Activated CD8-positive, alpha-beta memory T cell treated with anti-CD3 and anti-CD28 coated beads, Interleukin-2, amount 50 U/mL, for 48 hours (primary cell): ENCODE measurements at regions not wholly inside any gene's neighbourhood (a gene's known extent, or its start where the extent isn't known, plus 50 kb on each side); places are given as distances from the start of the nearest gene placed in this dataset.
"Not testable (repeated sequence)": the region's sequence is repeated elsewhere in the genome, so short reads cannot be mapped to it uniquely, and the experiment has no call there.

Experiments
- DNase-seq: peaks from one replicate; pipeline ENCODE4 v3.0.0-alpha.2; 2020

GRCh38 chr10:70967591-70968587 lies 79.5 kb upstream of the PCBD1 start:
- no peak for DNase-seq

DNA sequence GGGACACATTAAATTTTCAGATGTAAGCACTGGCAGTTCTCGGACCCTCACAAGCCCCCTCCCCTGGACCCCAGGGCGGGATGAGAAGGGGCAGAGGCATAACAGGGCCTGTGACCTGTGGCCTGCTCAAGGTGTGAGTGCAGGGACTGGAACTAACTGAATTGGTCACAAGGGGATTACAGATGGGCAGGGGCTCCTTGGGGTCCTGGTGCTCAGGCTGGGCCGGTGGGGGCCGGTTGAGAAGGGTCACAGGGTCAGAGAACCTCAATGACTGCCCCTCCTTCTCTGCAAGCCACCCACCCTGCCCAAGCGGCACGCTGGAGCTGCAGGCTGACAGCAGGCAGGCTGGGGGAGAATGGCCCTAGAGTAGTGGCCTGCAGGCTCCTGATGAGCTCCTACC lies 80.8 kb upstream of the PCBD1 start:
- no peak for DNase-seq

GRCh38 chr10:70970830-70971229 lies 82.5 kb upstream of the PCBD1 start:
- DNase-seq, result no peak

DNA sequence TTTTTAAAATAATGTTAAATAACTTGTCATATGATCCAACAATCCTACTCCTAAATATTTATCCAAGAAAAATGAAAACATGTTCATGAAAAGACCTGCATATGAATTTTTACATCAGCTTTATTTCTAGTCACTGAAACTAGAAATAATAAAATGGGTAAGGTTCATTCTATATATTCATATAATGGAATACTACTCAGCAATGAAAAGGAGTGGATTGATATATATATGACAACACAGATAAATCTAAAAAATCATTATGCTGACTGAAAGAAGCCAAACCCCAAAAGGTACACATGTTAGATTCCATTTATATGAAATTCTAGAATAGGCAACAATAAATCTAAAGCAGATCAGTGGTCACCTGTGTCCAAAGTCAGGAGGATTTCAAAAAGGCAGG lies 84.9 kb upstream of the PCBD1 start:
- no peak for DNase-seq

DNA sequence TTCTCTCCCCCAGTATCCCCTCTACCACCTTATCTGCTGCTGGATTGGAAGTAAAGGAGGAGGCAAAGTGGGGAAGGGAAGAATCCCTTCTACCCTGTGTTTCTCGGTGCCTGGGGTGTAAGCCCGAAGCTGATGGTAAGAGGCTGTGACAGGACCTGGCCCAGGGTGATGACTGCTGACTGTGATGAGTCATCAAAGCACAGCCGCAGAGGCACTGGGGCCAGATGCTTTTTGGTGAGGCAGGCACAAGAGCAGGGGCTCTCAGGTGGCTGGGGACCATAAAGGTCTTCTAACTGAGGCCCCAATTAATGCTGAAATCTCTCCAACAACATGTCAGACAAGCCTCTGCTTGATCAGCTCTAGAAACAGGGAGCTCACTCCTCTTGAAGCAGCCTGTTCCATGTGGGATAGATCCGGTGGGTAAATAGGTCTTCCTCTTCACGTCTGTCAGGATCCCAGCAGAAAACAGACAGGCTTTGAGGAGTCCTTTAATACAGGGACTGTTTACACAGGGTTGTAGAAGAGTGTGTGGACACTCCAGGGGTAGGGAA lies 86.1 kb upstream of the PCBD1 start:
- DNase-seq, result no peak

DNA sequence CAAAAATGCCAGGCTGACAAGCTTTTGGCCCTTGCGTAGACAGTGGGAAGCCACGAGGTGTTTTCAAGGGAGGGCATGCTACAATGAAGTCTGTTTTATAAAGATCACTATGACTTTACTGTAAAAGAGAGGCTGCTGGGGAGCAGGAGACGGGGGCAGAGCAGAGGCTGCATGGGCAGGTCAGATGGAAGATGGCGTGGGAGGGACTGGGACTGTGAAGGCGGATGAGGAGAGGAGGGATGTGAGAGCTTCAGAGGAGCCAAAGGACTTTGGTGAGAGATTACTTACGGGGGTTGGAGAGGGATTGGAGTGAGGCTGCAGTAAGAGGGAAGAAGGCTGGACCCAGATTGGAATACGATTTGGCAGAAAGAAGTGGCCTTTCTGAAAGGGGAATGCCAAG lies 86.6 kb upstream of the PCBD1 start:
- no peak for DNase-seq

DNA sequence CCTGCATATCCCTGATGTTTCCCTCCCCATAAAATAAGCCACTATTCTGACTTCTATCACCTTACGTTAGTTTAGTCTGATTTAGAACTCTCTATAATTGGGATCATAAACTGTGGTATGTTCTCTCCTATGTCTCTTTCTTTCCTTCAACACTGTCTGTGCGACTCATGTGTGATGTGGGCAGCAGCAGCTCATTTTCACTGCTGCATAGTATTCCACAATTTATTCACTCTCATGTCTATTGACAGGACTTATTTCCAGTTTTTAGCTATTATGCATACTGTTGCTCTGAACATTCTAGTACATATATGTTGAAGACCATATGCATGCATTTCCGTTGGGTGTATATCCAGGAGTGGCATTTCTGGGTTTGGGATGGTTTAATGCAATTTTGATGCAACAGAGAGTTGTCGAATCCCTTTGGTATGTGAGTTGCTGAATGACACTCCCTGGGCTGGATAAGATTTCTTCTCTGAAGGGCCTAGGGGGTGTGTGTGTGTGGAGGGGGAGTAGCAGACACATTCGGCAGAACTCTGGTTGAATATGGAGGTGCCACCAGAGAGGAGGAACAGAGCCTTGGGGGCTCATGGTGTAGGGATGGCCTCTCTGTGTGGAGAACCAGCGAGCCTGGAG lies 87.8 kb upstream of the PCBD1 start:
- DNase-seq, result no peak

GRCh38 chr10:70977625-70978024 lies 89.3 kb upstream of the PCBD1 start:
- no peak for DNase-seq

GRCh38 chr10:70978181-70978580 lies 89.8 kb upstream of the PCBD1 start:
- DNase-seq, result no peak

DNA sequence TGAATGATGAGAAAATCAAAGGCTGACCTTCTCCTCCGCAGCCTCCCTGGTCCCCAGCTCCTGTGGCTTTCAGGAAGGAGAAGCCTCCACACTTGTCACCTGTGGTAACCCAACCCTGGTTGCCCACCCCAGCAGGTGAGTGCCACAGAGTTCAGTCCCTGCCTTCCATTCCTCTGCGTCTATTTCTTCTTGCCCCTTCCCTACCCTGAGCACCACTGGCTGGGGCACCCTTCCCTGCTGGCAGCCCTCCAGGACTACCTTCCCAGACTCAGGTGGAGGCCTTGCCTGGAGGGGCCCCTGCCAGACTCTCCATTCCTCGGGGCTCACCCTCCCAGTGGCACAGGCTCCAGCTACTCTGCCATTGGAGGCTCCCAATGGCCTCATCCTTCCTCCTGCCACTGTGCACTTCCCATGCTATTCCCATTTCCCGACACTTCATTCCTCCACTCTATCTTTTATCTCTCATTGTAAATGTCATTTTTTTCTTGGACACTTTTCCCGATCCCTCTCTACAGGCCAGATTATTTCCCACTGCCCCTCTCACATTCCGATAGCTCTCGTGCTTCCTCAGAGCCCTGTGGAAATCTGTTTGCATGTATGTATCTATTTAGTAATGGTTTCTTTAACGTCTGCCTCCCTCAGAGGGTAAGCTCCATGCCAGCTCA lies 90.6 kb upstream of the PCBD1 start:
- DNase-seq, result no peak

DNA sequence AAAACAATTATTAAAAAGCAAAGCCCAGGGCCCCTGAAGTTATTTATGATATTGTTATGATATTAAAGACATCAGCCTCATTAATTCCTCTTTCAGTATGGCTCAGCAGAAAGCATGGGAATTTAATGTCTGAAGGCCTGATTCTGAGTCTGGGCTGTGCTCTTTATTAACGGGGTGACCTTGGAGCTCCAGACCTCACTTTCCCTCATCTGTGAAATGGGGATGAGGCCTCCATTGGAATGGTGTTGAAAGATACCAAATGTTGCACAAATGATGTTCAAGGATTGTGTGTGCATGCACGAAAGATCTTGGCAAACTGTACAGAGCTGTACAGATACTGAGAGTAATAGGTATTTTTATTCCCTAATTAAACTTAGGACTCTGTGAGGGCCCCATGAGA lies 92.3 kb upstream of the PCBD1 start:
- no peak for DNase-seq

GRCh38 chr10:70981171-70981836 lies 92.9 kb upstream of the PCBD1 start:
- DNase-seq, result no peak

DNA sequence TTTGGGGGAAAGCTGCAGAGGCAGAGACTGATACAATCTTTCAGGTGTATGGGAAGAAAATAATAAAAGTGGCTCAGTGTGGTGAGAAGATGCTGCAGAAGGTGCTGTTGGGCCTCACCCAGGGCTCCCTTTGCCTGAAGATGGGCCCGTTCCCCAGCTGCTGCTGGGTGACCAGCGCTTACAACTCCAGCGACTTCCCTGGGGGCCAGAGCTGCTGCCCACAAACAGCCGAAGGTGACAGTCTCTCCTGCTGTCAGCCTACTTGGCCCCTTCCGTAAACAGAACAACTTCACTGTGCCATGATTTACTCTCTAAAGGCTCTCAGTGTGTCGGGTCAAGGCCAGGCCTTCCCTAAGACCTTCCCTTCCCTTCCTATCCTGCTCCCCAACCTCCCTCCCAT lies 93.6 kb upstream of the PCBD1 start:
- no peak for DNase-seq

- DNase-seq, result no peak
Measured at GRCh38 chr10:70982443-70982842, 94.1 kb upstream of the PCBD1 start.

DNA sequence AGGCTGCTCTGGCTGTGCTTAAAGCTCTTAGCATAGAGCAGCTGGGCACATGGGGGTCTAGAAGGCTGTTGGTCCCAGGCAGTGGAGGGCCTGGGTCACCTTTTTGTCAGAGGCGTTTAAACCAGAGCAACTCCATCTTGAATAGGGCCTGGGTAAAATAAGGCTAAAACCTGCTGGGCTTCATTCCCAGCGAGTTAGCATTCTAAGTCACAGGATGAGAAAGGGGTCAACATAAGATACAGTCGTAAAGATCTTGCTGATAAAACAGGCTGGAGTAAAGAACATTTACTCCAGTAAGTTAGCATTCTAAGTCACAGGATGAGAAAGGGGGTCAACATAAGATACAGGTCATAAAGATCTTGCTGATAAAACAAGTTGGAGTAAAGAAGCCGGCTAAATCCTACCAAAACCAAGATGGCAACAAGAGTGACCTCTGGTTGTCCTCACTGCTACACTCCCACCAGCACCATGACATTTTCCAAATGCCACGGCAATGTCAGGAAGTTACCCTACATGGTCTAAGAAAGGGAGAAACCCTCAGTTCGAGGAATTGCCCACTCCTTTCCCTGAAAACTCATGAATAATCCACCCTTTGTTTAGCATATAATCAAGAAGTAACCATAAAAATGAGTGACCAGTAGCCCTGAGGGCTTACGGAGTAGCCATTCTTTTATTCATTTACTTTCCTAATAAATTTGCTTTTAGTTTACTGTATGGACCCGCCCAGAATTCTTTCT lies 96.8 kb upstream of the PCBD1 start:
- no peak for DNase-seq

GRCh38 chr10:70985824-70986622 lies 97.7 kb upstream of the PCBD1 start:
- DNase-seq, result no peak

GRCh38 chr10:70986623-70986950 lies 98.2 kb upstream of the PCBD1 start:
- DNase-seq, result no peak

DNA sequence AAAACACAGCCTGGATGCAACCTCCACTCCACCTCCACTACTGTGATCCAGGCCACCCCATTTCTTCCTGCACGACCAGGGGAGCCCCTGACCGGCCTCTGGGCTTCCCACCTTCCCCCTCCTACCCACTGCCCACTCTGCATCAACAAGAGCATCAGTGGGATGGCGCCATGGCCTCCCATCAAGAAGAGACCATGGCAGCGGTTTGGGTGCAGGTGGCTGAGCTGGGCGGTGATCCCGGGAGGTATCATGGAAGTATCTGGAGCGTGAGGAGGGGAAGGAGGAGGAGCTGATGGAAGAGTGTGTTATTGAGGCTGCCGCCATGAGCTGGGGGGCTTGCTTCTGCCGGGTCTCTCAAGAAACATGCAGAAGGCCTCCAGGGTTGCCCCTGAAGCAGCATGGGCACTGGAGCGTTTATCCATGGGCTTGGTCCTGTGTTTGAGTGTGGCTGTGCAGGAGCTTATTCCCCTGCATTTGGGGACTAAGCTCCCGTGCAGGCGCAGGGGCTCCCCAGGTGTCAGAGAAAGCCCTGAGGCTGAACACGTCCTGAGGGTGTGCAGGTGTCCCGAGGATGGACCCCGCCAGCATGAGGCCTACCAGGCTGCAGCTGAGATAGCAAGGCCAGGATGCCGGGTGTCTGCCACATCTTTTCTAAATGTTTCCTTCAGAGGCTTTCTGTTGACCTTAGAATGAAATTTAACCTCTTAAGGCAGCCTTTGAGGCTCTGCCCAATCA lies 99.2 kb upstream of the PCBD1 start:
- DNase-seq, result no peak

- not testable (repeated sequence) for DNase-seq
Measured at GRCh38 chr10:70990156-70990555, 101.8 kb upstream of the PCBD1 start.

DNA sequence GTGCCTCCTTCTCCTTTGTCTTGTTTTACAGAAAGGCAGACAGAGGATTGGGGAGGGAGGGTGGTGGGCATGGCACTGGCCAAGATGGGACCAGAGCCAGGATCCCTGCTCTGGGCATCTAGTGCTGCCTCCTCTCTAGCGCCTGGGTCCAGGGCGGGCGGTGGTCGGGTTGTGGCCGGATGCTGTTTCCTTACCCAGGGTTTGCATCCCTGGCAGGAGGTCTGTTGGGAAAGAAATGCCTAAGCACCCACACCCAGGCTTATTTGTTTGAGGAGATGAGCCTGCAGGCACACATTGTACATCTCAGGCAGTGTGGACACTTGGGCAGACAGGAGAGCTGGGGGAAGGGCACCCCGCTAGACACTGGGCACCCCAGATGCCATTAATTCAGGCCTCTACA lies 102.3 kb upstream of the PCBD1 start:
- DNase-seq, result no peak
